ENCODE measurements at regions not wholly inside any gene's neighbourhood (a gene's known extent, or its start where the extent isn't known, plus 50 kb on each side); places are given as distances from the start of the nearest gene placed in this dataset.

- DNase-seq (ENCODE audit: low spot score) = no peak
These were observed 403.6 kb upstream of the ANXA10 start for GRCh38 chr4:167688660-167689142.

- no peak for DNase-seq (ENCODE audit: low spot score)
These were observed 389.9 kb upstream of the ANXA10 start for GRCh38 chr4:167702391-167702790.

- no peak for DNase-seq (ENCODE audit: low spot score)
These were observed 380.8 kb upstream of the ANXA10 start for GRCh38 chr4:167711517-167711916.

- DNase-seq (ENCODE audit: low spot score) = no peak
These were observed 378.6 kb upstream of the ANXA10 start for GRCh38 chr4:167713756-167714155.

GRCh38 chr4:167715176-167715575, 377.2 kb upstream of the ANXA10 start:
- DNase-seq (ENCODE audit: low spot score) = no peak

GRCh38 chr4:167717495-167717894, 374.8 kb upstream of the ANXA10 start:
- no peak for DNase-seq (ENCODE audit: low spot score)

GRCh38 chr4:167721617-167722486, 370.5 kb upstream of the ANXA10 start:
- DNase-seq (ENCODE audit: low spot score) = no peak

- no peak for DNase-seq (ENCODE audit: low spot score)
These were observed 369.9 kb upstream of the ANXA10 start for GRCh38 chr4:167722487-167722808.

- DNase-seq (ENCODE audit: low spot score) = no peak
These were observed 367.4 kb upstream of the ANXA10 start for GRCh38 chr4:167724941-167725340.

- DNase-seq (ENCODE audit: low spot score) = no peak
These were observed 361.6 kb upstream of the ANXA10 start for GRCh38 chr4:167730769-167731168.

GRCh38 chr4:167745024-167745687, 347.2 kb upstream of the ANXA10 start:
- DNase-seq (ENCODE audit: low spot score) = no peak

GRCh38 chr4:167767281-167767680, 325.1 kb upstream of the ANXA10 start:
- no peak for DNase-seq (ENCODE audit: low spot score)

- DNase-seq (ENCODE audit: low spot score) = no peak
These were observed 317.7 kb upstream of the ANXA10 start for GRCh38 chr4:167774646-167775045.

GRCh38 chr4:167775375-167775774, 317.0 kb upstream of the ANXA10 start:
- DNase-seq (ENCODE audit: low spot score) = no peak

- no peak for DNase-seq (ENCODE audit: low spot score)
These were observed 313.1 kb upstream of the ANXA10 start for GRCh38 chr4:167779280-167779679.

GRCh38 chr4:167779864-167780263, 312.5 kb upstream of the ANXA10 start:
- DNase-seq (ENCODE audit: low spot score) = no peak

- no peak for DNase-seq (ENCODE audit: low spot score)
These were observed 307.5 kb upstream of the ANXA10 start for GRCh38 chr4:167784826-167785225.

GRCh38 chr4:167785523-167785922, 306.8 kb upstream of the ANXA10 start:
- DNase-seq (ENCODE audit: low spot score) = no peak

GRCh38 chr4:167786504-167786903, 305.8 kb upstream of the ANXA10 start:
- DNase-seq (ENCODE audit: low spot score) = no peak

GRCh38 chr4:167787231-167787630, 305.1 kb upstream of the ANXA10 start:
- DNase-seq (ENCODE audit: low spot score) = no peak

- no peak for DNase-seq (ENCODE audit: low spot score)
These were observed 289.7 kb upstream of the ANXA10 start for GRCh38 chr4:167802463-167803212.

- DNase-seq (ENCODE audit: low spot score) = no peak
These were observed 280.4 kb upstream of the ANXA10 start for GRCh38 chr4:167811958-167812357.

- DNase-seq (ENCODE audit: low spot score) = no peak
These were observed 266.1 kb upstream of the ANXA10 start for GRCh38 chr4:167826281-167826680.
